Mucosa of descending colon (tissue), 3 donors: ENCODE measurements at regions not wholly inside any gene's neighbourhood (a gene's known extent, or its start where the extent isn't known, plus 50 kb on each side); places are given as distances from the start of the nearest gene placed in this dataset.
A peak's percentile ranks its signal among the peaks of the same experiment; 100 is the strongest.

Experiments used
- ATAC-seq: fragments of 200-7000 bp; cut with Tn5 transposase; one replicate; pipeline ENCODE4 v1.9.1; 2020; ENCODE audit warnings: mild to moderate bottlenecking, moderate library complexity
- DNase-seq, 3 donors: peaks; one replicate each; pipeline ENCODE4 v3.0.0-alpha.2; 2020
- H3K36me3 ChIP-seq: fragments of 200-600 bp; one replicate; pipeline ENCODE4 v1.8.0; 2021; ENCODE audit warnings: low read depth, mild to moderate bottlenecking
- H3K4me1 ChIP-seq: fragments of 200-600 bp; one replicate; pipeline ENCODE4 v1.8.0; 2021; ENCODE audit warnings: low read depth, mild to moderate bottlenecking
- H3K4me3 ChIP-seq: fragments of 200-600 bp; one replicate; pipeline ENCODE4 v1.8.0; 2021; ENCODE audit warnings: mild to moderate bottlenecking
- H3K9me3 ChIP-seq: fragments of 200-600 bp; one replicate; pipeline ENCODE4 v1.8.0; 2021; ENCODE audit warnings: mild to moderate bottlenecking
- intact Hi-C, 2 donors: fragments of 100-400 bp; cut with DNase I in 1 of 2; cut with micrococcal nuclease in 1 of 2; formaldehyde crosslinking; loops; one replicate each; pipeline versions ENCODE4 v1.11.0 to v1.11.1; 2022; cut with DNase I, micrococcal nuclease
- TF ChIP-seq, protein P1 (sequence below): fragments of 200-600 bp; IDR thresholded peaks from one replicate; pipeline ENCODE4 v1.8.0; 2022; ENCODE audit warnings: antibody characterized with exemption, mild to moderate bottlenecking
- donor health status: DM: no; HTN: no; CAD: no; lungs with moderate emphysema.
- donor health status: DM: no; HTN: no; CAD: no.
- donor health status: DM: no; HTN: yes; CAD: no.

- intact Hi-C loops: no loop called here
- DNase-seq: peak in 1 of 3 donors; percentile 30
- H3K9me3 ChIP-seq: no peaks in the 10 kb centered on the region
- no peak overlapping the region for H3K4me3 ChIP-seq
- no peaks in the 10 kb centered on the region for H3K36me3 ChIP-seq
- H3K4me1 ChIP-seq: no peaks in the 10 kb centered on the region
- ATAC-seq: peak; percentile 66
- TF ChIP-seq, protein P1, sequence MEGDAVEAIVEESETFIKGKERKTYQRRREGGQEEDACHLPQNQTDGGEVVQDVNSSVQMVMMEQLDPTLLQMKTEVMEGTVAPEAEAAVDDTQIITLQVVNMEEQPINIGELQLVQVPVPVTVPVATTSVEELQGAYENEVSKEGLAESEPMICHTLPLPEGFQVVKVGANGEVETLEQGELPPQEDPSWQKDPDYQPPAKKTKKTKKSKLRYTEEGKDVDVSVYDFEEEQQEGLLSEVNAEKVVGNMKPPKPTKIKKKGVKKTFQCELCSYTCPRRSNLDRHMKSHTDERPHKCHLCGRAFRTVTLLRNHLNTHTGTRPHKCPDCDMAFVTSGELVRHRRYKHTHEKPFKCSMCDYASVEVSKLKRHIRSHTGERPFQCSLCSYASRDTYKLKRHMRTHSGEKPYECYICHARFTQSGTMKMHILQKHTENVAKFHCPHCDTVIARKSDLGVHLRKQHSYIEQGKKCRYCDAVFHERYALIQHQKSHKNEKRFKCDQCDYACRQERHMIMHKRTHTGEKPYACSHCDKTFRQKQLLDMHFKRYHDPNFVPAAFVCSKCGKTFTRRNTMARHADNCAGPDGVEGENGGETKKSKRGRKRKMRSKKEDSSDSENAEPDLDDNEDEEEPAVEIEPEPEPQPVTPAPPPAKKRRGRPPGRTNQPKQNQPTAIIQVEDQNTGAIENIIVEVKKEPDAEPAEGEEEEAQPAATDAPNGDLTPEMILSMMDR: no peak
Measured at GRCh38 chr16:86396901-86397311, 113.4 kb upstream of the FOXF1 start.

DNA sequence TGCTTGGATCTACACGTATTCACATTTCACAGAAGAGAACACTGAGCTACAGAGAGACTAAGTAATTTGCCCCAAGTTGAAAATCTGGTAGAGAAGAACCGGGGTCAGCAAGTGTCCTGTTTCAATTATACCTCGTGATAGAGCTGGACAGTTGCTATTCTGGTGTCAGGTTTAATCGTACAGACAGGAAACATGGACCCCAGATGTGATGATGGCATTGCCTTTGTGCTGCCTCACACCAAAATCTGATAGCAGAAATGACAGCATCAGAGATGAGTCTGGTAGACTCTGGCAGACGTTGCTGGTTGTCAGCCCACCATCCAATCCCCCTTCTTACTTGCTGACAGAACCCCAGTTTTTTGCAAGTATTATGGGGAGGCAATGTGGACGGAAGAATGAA is 112.1 kb upstream of the FOXF1 start:
- TF ChIP-seq, protein P1: no peak
- no peak for ATAC-seq
- intact Hi-C loops: no loop called here

GRCh38 chr16:86398622-86399021 is 111.7 kb upstream of the FOXF1 start:
- intact Hi-C loops: no loop called here
- no peaks in the 10 kb centered on the region for H3K9me3 ChIP-seq
- TF ChIP-seq, protein P1: no peak
- ATAC-seq (no peak), DNase-seq (no peak)
- H3K4me3 ChIP-seq: no peak overlapping the region
- H3K4me1 ChIP-seq: no peaks in the 10 kb centered on the region
- no peaks in the 10 kb centered on the region for H3K36me3 ChIP-seq

More for the DNA sequence above, 112.1 kb upstream of the FOXF1 start:
- Histone ChIP-seq H3K9me3 (no peaks in the 10 kb centered on the region), H3K4me1 (no peaks in the 10 kb centered on the region), H3K4me3 (no peak overlapping the region), H3K36me3 (no peaks in the 10 kb centered on the region)
- no peak for DNase-seq

- ATAC-seq (no peak), DNase-seq (no peak)
- intact Hi-C loops: no loop called here
- H3K9me3 ChIP-seq: no peaks in the 10 kb centered on the region
- TF ChIP-seq, protein P1: no peak
- H3K36me3 ChIP-seq: no peaks in the 10 kb centered on the region
- H3K4me1 ChIP-seq: no peaks in the 10 kb centered on the region
- no peak overlapping the region for H3K4me3 ChIP-seq
Measured at GRCh38 chr16:86401126-86401525, 109.2 kb upstream of the FOXF1 start.

DNA sequence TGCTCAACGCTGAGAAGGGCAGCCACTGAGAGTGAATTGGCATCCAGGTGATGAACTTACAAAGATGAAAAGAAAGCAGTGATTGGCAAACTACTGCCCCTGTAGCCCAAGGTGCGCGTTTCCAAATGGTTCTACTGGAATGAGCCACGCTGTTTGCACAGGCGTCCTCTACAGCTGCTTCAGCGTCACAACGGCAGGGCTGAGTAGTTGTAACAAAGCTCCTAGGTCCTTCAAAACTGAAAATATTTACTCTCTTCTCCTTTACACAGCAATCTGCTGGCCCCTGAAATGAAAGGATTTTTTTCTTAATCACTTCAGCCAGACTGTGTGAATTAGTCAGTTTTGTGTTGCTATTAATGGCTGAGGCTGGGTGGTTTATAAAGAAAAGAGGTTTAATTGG is 107.2 kb upstream of the FOXF1 start:
- DNase-seq: no peak

More for the DNA sequence above, 107.2 kb upstream of the FOXF1 start:
- intact Hi-C loops: no loop called here
- H3K9me3 ChIP-seq: no peaks in the 10 kb centered on the region
- no peaks in the 10 kb centered on the region for H3K4me1 ChIP-seq
- no peak for ATAC-seq
- H3K4me3 ChIP-seq: no peak overlapping the region
- H3K36me3 ChIP-seq: no peaks in the 10 kb centered on the region
- TF ChIP-seq, protein P1: no peak
